NK-92 treated with Interleukin-12 subunit alpha and Interleukin-12 subunit beta, amount 100 ng/mL, for 24 hours (cell line): ENCODE measurements at regions not wholly inside any gene's neighbourhood (a gene's known extent, or its start where the extent isn't known, plus 50 kb on each side); places are given as distances from the start of the nearest gene placed in this dataset.
"Not testable (repeated sequence)": the region's sequence is repeated elsewhere in the genome, so short reads cannot be mapped to it uniquely, and the experiment has no call there.

Experiments used
- DNase-seq: peaks from one replicate; lab custom pipeline; 2025; lab: John Stamatoyannopoulos, UW

- DNase-seq = no peak
Measured at GRCh38 chr4:141534985-141535384, 101.4 kb upstream of the IL15 start.

GRCh38 chr4:141538001-141538400 is 98.4 kb upstream of the IL15 start:
- no peak for DNase-seq

GRCh38 chr4:141540643-141541042 is 95.7 kb upstream of the IL15 start:
- DNase-seq = no peak

- DNase-seq = no peak
Measured at GRCh38 chr4:141541851-141542250, 94.5 kb upstream of the IL15 start.

GRCh38 chr4:141543176-141543575 is 93.2 kb upstream of the IL15 start:
- no peak for DNase-seq

GRCh38 chr4:141543706-141544105 is 92.7 kb upstream of the IL15 start:
- DNase-seq = no peak

GRCh38 chr4:141548791-141549190 is 87.6 kb upstream of the IL15 start:
- no peak for DNase-seq

- no peak for DNase-seq
Measured at GRCh38 chr4:141560056-141560455, 76.3 kb upstream of the IL15 start.

- DNase-seq = no peak
Measured at GRCh38 chr4:141562649-141563048, 73.7 kb upstream of the IL15 start.

GRCh38 chr4:141563723-141564122 is 72.7 kb upstream of the IL15 start:
- DNase-seq = no peak

- not testable (repeated sequence) for DNase-seq
Measured at GRCh38 chr4:141564961-141565360, 71.4 kb upstream of the IL15 start.

GRCh38 chr4:141565379-141566089 is 70.8 kb upstream of the IL15 start:
- DNase-seq = no peak

- no peak for DNase-seq
Measured at GRCh38 chr4:141567326-141567915, 69.0 kb upstream of the IL15 start.

GRCh38 chr4:141569141-141569540 is 67.2 kb upstream of the IL15 start:
- no peak for DNase-seq

GRCh38 chr4:141570290-141570689 is 66.1 kb upstream of the IL15 start:
- no peak for DNase-seq

GRCh38 chr4:141571362-141571761 is 65.0 kb upstream of the IL15 start:
- DNase-seq = no peak

- no peak for DNase-seq
Measured at GRCh38 chr4:141571793-141572192, 64.6 kb upstream of the IL15 start.

- DNase-seq = no peak
Measured at GRCh38 chr4:141573678-141574077, 62.7 kb upstream of the IL15 start.

- no peak for DNase-seq
Measured at GRCh38 chr4:141575884-141576283, 60.5 kb upstream of the IL15 start.

GRCh38 chr4:141576585-141577110 is 59.7 kb upstream of the IL15 start:
- no peak for DNase-seq

- DNase-seq = no peak
Measured at GRCh38 chr4:141578451-141578850, 57.9 kb upstream of the IL15 start.

GRCh38 chr4:141580523-141580922 is 55.9 kb upstream of the IL15 start:
- DNase-seq = no peak
